Liver (tissue), 8 donors: ENCODE measurements at regions not wholly inside any gene's neighbourhood (a gene's known extent, or its start where the extent isn't known, plus 50 kb on each side); places are given as distances from the start of the nearest gene placed in this dataset.

Experiments
- DNase-seq: peaks from one replicate; pipeline ENCODE4 v3.0.0-alpha.2; 2017; ENCODE audit warnings: low spot score
- H3K27ac ChIP-seq, 2 donors: one replicate each; pipeline ENCODE4 v1.7.0; 2013; ENCODE audit warnings: inconsistent platforms in 2 of 2, low read length in 2 of 2, control low read depth in 1 of 2, low read depth in 1 of 2, mild to moderate bottlenecking in 1 of 2
- H3K27me3 ChIP-seq, 4 donors: one replicate each; pipeline versions ENCODE4 v1.6.1 to v1.7.0; 2013; ENCODE audit warnings: low read length in 3 of 4, inconsistent platforms in 1 of 4, mild to moderate bottlenecking in 1 of 4, moderate library complexity in 1 of 4; ENCODE audit not compliant: control insufficient read depth in 4 of 4, insufficient read depth in 4 of 4
- H3K36me3 ChIP-seq, 4 donors: one replicate each; pipeline versions ENCODE4 v1.6.1 to v1.7.0; 2013; ENCODE audit warnings: low read length in 3 of 4, mild to moderate bottlenecking in 3 of 4, low read depth in 1 of 4, moderate library complexity in 1 of 4; ENCODE audit not compliant: control insufficient read depth in 4 of 4, insufficient read depth in 3 of 4
- H3K4me1 ChIP-seq, 4 donors: one replicate each; pipeline versions ENCODE4 v1.6.1 to v1.7.0; 2013; ENCODE audit warnings: low read length in 3 of 4, mild to moderate bottlenecking in 3 of 4, moderate library complexity in 1 of 4; ENCODE audit not compliant: control insufficient read depth in 4 of 4, insufficient read depth in 4 of 4
- H3K4me3 ChIP-seq, 3 donors: one replicate each; pipeline versions ENCODE4 v1.6.1 to v1.7.0; 2013; ENCODE audit warnings: low read length in 3 of 3, control low read depth in 1 of 3, low read depth in 1 of 3, mild to moderate bottlenecking in 1 of 3
- H3K9ac ChIP-seq, 2 donors: one replicate each; pipeline ENCODE4 v1.7.0; 2013; ENCODE audit warnings: low read length in 2 of 2, mild to moderate bottlenecking in 2 of 2, moderate library complexity in 2 of 2, control low read depth in 1 of 2, low read depth in 1 of 2
- H3K9me3 ChIP-seq, 4 donors: one replicate each; pipeline versions ENCODE4 v1.6.1 to v1.7.0; 2013; ENCODE audit warnings: low read length in 3 of 4; ENCODE audit not compliant: control insufficient read depth in 4 of 4
- EGR1 ChIP-seq, 2 donors: IDR thresholded peaks; 2 replicates each; pipeline ENCODE4 v1.6.1; 2016 to 2018; ENCODE audit warnings: antibody characterized with exemption in 2 of 2, low read depth in 2 of 2
- FOXA1 ChIP-seq: IDR thresholded peaks from 2 replicates; pipeline ENCODE4 v1.6.1; 2016; ENCODE audit warnings: antibody characterized with exemption
- GABPA ChIP-seq, 2 donors: IDR thresholded peaks in 1 of 2; conservative IDR thresholded peaks in 1 of 2; 2 replicates each; pipeline ENCODE4 v1.6.1; 2016; ENCODE audit warnings: antibody characterized with exemption in 2 of 2, mild to moderate bottlenecking in 1 of 2, moderate library complexity in 1 of 2
- HNF4A ChIP-seq, 2 donors: conservative IDR thresholded peaks; 2 replicates each; pipeline ENCODE4 v1.6.1; 2016; ENCODE audit warnings: antibody characterized with exemption in 2 of 2, mild to moderate bottlenecking in 2 of 2
- HNF4G ChIP-seq: IDR thresholded peaks from 2 replicates; pipeline ENCODE4 v1.6.1; 2016; ENCODE audit warnings: antibody characterized with exemption
- MAX ChIP-seq: IDR thresholded peaks from 2 replicates; pipeline ENCODE4 v1.6.1; 2016; ENCODE audit warnings: antibody characterized with exemption
- NR2F2 ChIP-seq: IDR thresholded peaks from 2 replicates; pipeline ENCODE4 v1.6.1; 2016; ENCODE audit warnings: antibody characterized with exemption
- RAD21 ChIP-seq, 2 donors: IDR thresholded peaks; 2 replicates each; pipeline ENCODE4 v1.6.1; 2016; ENCODE audit warnings: antibody characterized with exemption in 2 of 2, mild to moderate bottlenecking in 2 of 2
- SP1 ChIP-seq: IDR thresholded peaks from 2 replicates; pipeline ENCODE4 v1.6.1; 2018; ENCODE audit warnings: antibody characterized with exemption, mild to moderate bottlenecking
- TAF1 ChIP-seq: conservative IDR thresholded peaks from 2 replicates; pipeline ENCODE4 v1.6.1; 2016; ENCODE audit warnings: antibody characterized with exemption, mild to moderate bottlenecking
- YY1 ChIP-seq: IDR thresholded peaks from 2 replicates; pipeline ENCODE4 v1.6.1; 2016; ENCODE audit warnings: antibody characterized with exemption, mild to moderate bottlenecking
- WGBS: extraction: QIAGEN DNeasy Blood & Tissue Kit; methylation state at CpG from one replicate; pipeline ENCODE4 v1.1.7; 2013; 5-methylcytosine and 5-hydroxymethylcytosine counted together
- TF ChIP-seq, protein P1 (sequence below): IDR thresholded peaks from 2 replicates; pipeline ENCODE4 v1.6.1; 2016; ENCODE audit warnings: antibody characterized with exemption, mild to moderate bottlenecking
- TF ChIP-seq, protein P2 (sequence below): IDR thresholded peaks from 2 replicates; pipeline ENCODE4 v1.6.1; 2016; ENCODE audit warnings: antibody characterized with exemption
- TF ChIP-seq, protein P3 (sequence below): fragments of 150-350 bp; IDR thresholded peaks from 2 replicates; pipeline ENCODE4 v1.5.1; 2017; ENCODE audit warnings: improper control_type of control experiment, low read depth, low read length; ENCODE audit not compliant: missing input control
- TF ChIP-seq, protein P4 (sequence below): IDR thresholded peaks from 2 replicates; pipeline ENCODE4 v1.6.1; 2016; ENCODE audit warnings: antibody characterized with exemption
- donor health status: healthy.
- donor health status: healthy.
- donor health status: healthy.
- donor health status: healthy.
- donor health status: healthy.

GRCh38 chr12:17595111-17595510 lies 494.9 kb downstream of the RERGL start:
- TF ChIP-seq YY1 = no peak
- no peak for TF ChIP-seq FOXA1
- no peak for TF ChIP-seq RAD21 (IDR thresholded peaks at IDR 0.05)
- no peak for TF ChIP-seq EGR1 (IDR thresholded peaks at IDR 0.05; ENCODE audit: low read depth in 2 of 2)
- no peak for TF ChIP-seq SP1
- TF ChIP-seq HNF4G = no peak
- no peak for TF ChIP-seq MAX
- TF ChIP-seq, protein P1, sequence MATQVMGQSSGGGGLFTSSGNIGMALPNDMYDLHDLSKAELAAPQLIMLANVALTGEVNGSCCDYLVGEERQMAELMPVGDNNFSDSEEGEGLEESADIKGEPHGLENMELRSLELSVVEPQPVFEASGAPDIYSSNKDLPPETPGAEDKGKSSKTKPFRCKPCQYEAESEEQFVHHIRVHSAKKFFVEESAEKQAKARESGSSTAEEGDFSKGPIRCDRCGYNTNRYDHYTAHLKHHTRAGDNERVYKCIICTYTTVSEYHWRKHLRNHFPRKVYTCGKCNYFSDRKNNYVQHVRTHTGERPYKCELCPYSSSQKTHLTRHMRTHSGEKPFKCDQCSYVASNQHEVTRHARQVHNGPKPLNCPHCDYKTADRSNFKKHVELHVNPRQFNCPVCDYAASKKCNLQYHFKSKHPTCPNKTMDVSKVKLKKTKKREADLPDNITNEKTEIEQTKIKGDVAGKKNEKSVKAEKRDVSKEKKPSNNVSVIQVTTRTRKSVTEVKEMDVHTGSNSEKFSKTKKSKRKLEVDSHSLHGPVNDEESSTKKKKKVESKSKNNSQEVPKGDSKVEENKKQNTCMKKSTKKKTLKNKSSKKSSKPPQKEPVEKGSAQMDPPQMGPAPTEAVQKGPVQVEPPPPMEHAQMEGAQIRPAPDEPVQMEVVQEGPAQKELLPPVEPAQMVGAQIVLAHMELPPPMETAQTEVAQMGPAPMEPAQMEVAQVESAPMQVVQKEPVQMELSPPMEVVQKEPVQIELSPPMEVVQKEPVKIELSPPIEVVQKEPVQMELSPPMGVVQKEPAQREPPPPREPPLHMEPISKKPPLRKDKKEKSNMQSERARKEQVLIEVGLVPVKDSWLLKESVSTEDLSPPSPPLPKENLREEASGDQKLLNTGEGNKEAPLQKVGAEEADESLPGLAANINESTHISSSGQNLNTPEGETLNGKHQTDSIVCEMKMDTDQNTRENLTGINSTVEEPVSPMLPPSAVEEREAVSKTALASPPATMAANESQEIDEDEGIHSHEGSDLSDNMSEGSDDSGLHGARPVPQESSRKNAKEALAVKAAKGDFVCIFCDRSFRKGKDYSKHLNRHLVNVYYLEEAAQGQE = no peak
- TF ChIP-seq, protein P2, sequence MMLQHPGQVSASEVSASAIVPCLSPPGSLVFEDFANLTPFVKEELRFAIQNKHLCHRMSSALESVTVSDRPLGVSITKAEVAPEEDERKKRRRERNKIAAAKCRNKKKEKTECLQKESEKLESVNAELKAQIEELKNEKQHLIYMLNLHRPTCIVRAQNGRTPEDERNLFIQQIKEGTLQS = no peak
- TF ChIP-seq GABPA (IDR thresholded peaks at IDR 0.05 in 1 of 2, conservative IDR thresholded peaks at IDR 0.05 in 1 of 2) = no peak
- TF ChIP-seq NR2F2 = no peak
- TF ChIP-seq HNF4A (conservative IDR thresholded peaks at IDR 0.05) = no peak
- no peaks in the 10 kb centered on the region for H3K36me3 ChIP-seq
- H3K9me3 ChIP-seq = no peaks in the 10 kb centered on the region
- H3K4me3 ChIP-seq = no peak overlapping the region
- no peak for DNase-seq
- no peaks in the 10 kb centered on the region for H3K27me3 ChIP-seq
- 88% methylated on average over 3 of the region's 3 CpGs for WGBS
- H3K4me1 ChIP-seq = no peaks in the 10 kb centered on the region
- no peak overlapping the region for H3K27ac ChIP-seq
- H3K9ac ChIP-seq = no peak overlapping the region

GRCh38 chr12:17593715-17594406 lies 496.1 kb downstream of the RERGL start:
- Histone ChIP-seq H3K9me3 (no peaks in the 10 kb centered on the region), H3K4me1 (no peaks in the 10 kb centered on the region), H3K36me3 (no peaks in the 10 kb centered on the region), H3K9ac (no peak overlapping the region), H3K27me3 (no peaks in the 10 kb centered on the region), H3K27ac (no peak overlapping the region), H3K4me3 (no peak overlapping the region)
- DNase-seq = no peak
- 70% methylated on average over 2 of the region's 2 CpGs for WGBS
- TF ChIP-seq EGR1 (IDR thresholded peaks at IDR 0.05; ENCODE audit: low read depth in 2 of 2) (no peak), TAF1 (no peak), HNF4A (conservative IDR thresholded peaks at IDR 0.05) (no peak)
- TF ChIP-seq, protein P2 = no peak
- TF ChIP-seq, protein P3, sequence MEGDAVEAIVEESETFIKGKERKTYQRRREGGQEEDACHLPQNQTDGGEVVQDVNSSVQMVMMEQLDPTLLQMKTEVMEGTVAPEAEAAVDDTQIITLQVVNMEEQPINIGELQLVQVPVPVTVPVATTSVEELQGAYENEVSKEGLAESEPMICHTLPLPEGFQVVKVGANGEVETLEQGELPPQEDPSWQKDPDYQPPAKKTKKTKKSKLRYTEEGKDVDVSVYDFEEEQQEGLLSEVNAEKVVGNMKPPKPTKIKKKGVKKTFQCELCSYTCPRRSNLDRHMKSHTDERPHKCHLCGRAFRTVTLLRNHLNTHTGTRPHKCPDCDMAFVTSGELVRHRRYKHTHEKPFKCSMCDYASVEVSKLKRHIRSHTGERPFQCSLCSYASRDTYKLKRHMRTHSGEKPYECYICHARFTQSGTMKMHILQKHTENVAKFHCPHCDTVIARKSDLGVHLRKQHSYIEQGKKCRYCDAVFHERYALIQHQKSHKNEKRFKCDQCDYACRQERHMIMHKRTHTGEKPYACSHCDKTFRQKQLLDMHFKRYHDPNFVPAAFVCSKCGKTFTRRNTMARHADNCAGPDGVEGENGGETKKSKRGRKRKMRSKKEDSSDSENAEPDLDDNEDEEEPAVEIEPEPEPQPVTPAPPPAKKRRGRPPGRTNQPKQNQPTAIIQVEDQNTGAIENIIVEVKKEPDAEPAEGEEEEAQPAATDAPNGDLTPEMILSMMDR = no peak
- TF ChIP-seq, protein P4, sequence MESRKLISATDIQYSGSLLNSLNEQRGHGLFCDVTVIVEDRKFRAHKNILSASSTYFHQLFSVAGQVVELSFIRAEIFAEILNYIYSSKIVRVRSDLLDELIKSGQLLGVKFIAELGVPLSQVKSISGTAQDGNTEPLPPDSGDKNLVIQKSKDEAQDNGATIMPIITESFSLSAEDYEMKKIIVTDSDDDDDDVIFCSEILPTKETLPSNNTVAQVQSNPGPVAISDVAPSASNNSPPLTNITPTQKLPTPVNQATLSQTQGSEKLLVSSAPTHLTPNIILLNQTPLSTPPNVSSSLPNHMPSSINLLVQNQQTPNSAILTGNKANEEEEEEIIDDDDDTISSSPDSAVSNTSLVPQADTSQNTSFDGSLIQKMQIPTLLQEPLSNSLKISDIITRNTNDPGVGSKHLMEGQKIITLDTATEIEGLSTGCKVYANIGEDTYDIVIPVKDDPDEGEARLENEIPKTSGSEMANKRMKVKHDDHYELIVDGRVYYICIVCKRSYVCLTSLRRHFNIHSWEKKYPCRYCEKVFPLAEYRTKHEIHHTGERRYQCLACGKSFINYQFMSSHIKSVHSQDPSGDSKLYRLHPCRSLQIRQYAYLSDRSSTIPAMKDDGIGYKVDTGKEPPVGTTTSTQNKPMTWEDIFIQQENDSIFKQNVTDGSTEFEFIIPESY = no peak
